ENCODE measurements at regions not wholly inside any gene's neighbourhood (a gene's known extent, or its start where the extent isn't known, plus 50 kb on each side); places are given as distances from the start of the nearest gene placed in this dataset.

DNA sequence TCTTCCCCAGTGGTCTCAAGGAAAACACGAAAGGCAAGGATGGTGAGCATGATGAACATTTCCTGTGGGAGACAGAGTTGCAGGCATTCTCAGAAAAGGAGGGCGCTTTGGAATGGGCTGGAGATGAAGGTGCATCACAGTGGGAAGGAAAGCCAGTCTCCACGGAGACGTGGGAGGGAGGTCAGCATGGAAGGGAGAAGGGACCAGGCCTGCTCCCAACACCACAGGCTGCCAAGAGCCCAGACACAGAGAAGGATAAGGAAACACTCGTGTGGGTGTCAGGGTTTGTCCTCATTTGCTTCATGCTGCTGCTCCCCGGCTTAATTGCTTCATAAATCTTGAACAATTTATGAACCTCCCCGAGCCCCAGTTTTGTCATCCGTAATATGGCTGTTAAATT, 231.5 kb upstream of the ZNF32 start:
- peaks cover 0 to 30% of the 10 kb centered on the region in 2 experiments; a peak in 1 of 4 replicates for H3K4me1 ChIP-seq (ENCODE audit: control insufficient read depth in 1 of 2, insufficient read depth in 2 of 2, low read depth in 1 of 2, low read length in 1 of 2)
- TF ChIP-seq TEAD4 (IDR thresholded peaks at IDR 0.05; ENCODE audit: borderline replicate concordance, insufficient read depth), result no peak
- TF ChIP-seq, protein P1, sequence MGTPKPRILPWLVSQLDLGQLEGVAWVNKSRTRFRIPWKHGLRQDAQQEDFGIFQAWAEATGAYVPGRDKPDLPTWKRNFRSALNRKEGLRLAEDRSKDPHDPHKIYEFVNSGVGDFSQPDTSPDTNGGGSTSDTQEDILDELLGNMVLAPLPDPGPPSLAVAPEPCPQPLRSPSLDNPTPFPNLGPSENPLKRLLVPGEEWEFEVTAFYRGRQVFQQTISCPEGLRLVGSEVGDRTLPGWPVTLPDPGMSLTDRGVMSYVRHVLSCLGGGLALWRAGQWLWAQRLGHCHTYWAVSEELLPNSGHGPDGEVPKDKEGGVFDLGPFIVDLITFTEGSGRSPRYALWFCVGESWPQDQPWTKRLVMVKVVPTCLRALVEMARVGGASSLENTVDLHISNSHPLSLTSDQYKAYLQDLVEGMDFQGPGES (IDR thresholded peaks at IDR 0.05; ENCODE audit: low read depth, low read length), result no peak
- no peak for TF ChIP-seq FOXJ3 (CRISPR knock-in tag; IDR thresholded peaks at IDR 0.05)
- no peak for TF ChIP-seq MXI1 (IDR thresholded peaks at IDR 0.05; ENCODE audit: low read depth, low read length)
- TF ChIP-seq, protein P2, sequence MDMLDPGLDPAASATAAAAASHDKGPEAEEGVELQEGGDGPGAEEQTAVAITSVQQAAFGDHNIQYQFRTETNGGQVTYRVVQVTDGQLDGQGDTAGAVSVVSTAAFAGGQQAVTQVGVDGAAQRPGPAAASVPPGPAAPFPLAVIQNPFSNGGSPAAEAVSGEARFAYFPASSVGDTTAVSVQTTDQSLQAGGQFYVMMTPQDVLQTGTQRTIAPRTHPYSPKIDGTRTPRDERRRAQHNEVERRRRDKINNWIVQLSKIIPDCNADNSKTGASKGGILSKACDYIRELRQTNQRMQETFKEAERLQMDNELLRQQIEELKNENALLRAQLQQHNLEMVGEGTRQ (IDR thresholded peaks at IDR 0.05; ENCODE audit: borderline replicate concordance, low read depth, low read length), result no peak
- no peak for TF ChIP-seq NFIC (IDR thresholded peaks at IDR 0.05; ENCODE audit: borderline replicate concordance)
- TF ChIP-seq, protein P3, sequence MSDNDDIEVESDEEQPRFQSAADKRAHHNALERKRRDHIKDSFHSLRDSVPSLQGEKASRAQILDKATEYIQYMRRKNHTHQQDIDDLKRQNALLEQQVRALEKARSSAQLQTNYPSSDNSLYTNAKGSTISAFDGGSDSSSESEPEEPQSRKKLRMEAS (IDR thresholded peaks at IDR 0.05; ENCODE audit: low read depth), result no peak
- TF ChIP-seq EP300 (IDR thresholded peaks at IDR 0.05; ENCODE audit: borderline replicate concordance in 1 of 2, low read depth in 1 of 2, low read length in 1 of 2), result no peak
- TF ChIP-seq ELF1 (IDR thresholded peaks at IDR 0.05), result no peak
- TF ChIP-seq YY1 (IDR thresholded peaks at IDR 0.05; ENCODE audit: low read depth), result no peak
- no peak for TF ChIP-seq RXRA (IDR thresholded peaks at IDR 0.05; ENCODE audit: borderline replicate concordance, low read depth)
- no peak for TF ChIP-seq MEF2A (IDR thresholded peaks at IDR 0.05; ENCODE audit: borderline replicate concordance, low read depth)
- TF ChIP-seq, protein P4, sequence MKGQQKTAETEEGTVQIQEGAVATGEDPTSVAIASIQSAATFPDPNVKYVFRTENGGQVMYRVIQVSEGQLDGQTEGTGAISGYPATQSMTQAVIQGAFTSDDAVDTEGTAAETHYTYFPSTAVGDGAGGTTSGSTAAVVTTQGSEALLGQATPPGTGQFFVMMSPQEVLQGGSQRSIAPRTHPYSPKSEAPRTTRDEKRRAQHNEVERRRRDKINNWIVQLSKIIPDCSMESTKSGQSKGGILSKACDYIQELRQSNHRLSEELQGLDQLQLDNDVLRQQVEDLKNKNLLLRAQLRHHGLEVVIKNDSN (IDR thresholded peaks at IDR 0.05; ENCODE audit: borderline replicate concordance, low read depth), result no peak
- TF ChIP-seq SMC3 (IDR thresholded peaks at IDR 0.05; ENCODE audit: low read depth, low read length), result no peak
- H3K27me3 ChIP-seq (ENCODE audit: insufficient read depth), result no peaks in the 10 kb centered on the region
- H3K79me2 ChIP-seq (ENCODE audit: insufficient read depth), result no peaks in the 10 kb centered on the region
- no peaks in the 10 kb centered on the region for H3K9me2 ChIP-seq
- no peak overlapping the region for H2AFZ ChIP-seq (ENCODE audit: low read depth)
- H3K27ac ChIP-seq (ENCODE audit: low read depth in 2 of 2, low read length in 1 of 2), result no peak overlapping the region
- no peaks in the 10 kb centered on the region for H3K36me3 ChIP-seq (replicated peaks in 1 of 2; ENCODE audit: control insufficient read depth in 1 of 2, insufficient read depth in 2 of 2, low read length in 1 of 2)
- WGBS (ENCODE audit: low lambda C conversion rate), result 38% methylated on average over 8 of the region's 8 CpGs
- DNase-seq, result no peak
- peaks cover 3% of the 10 kb centered on the region for H3F3A ChIP-seq (replicated peaks; ENCODE audit: insufficient read depth)
- no peaks in the 10 kb centered on the region for H3K9me3 ChIP-seq
- no peak overlapping the region; a peak in 1 of 4 replicates for H3K4me3 ChIP-seq (ENCODE audit: low read depth in 2 of 2, low read length in 1 of 2)
- no peak overlapping the region for H3K4me2 ChIP-seq
- no peak overlapping the region for H3K9ac ChIP-seq
- ChIA-PET CTCF (interaction anchor here (2.1 to 2.3 kb wide), 2 partner anchors 30 to 190 kb away, joined by 6 to 8 read pairs; no protein-coding TSS in a partner anchor), POLR2A (no interaction called here)
- H4K20me1 ChIP-seq (ENCODE audit: insufficient read depth), result no peaks in the 10 kb centered on the region

DNA sequence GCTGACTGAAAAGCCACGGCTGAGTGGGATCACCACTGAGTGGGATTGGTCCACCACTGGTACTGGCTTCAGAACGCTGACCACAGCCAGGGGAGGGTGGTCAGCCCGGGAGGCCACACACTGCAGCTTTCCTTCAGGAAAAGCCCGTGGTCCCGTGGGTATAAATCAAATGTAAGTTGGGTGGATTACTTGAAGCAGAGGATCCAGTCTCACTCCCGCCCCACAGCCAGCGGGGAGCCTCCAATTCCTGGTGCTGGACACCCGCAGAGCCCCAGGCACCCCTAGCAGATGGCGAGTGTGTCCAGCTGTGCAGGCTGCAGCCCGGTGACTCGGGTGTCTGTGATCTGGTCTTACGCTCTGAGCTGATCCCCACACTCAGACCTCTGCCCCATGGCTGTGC, 231.1 kb upstream of the ZNF32 start:
- DNase-seq, result no peak
- H3K4me2 ChIP-seq, result no peak overlapping the region
- H3K27me3 ChIP-seq (ENCODE audit: insufficient read depth), result no peaks in the 10 kb centered on the region
- POLR2A ChIA-PET, result no interaction called here
- H3K27ac ChIP-seq (ENCODE audit: low read depth in 2 of 2, low read length in 1 of 2), result no peak overlapping the region; a peak in 1 of 4 replicates
- no peaks in the 10 kb centered on the region for H3K9me3 ChIP-seq
- H3K9ac ChIP-seq, result no peak overlapping the region
- H2AFZ ChIP-seq (ENCODE audit: low read depth), result no peak overlapping the region
- 61% methylated on average over 7 of the region's 12 CpGs for WGBS (ENCODE audit: low lambda C conversion rate)
- CTCF ChIA-PET, result interaction anchor here (1.2 to 2.3 kb wide), 3 partner anchors 13 to 190 kb away, joined by 3 to 8 read pairs (median 6); no protein-coding TSS in a partner anchor
- H3K4me3 ChIP-seq (ENCODE audit: low read depth in 2 of 2, low read length in 1 of 2), result no peak overlapping the region
- TF ChIP-seq JUND (IDR thresholded peaks at IDR 0.05) (no peak), FOXJ3 (CRISPR knock-in tag; IDR thresholded peaks at IDR 0.05) (no peak), MEF2A (IDR thresholded peaks at IDR 0.05; ENCODE audit: borderline replicate concordance, low read depth) (no peak), RFX5 (IDR thresholded peaks at IDR 0.05; ENCODE audit: low read length) (no peak), CHD2 (IDR thresholded peaks at IDR 0.05; ENCODE audit: low read length, partially characterized antibody) (no peak), SMC3 (IDR thresholded peaks at IDR 0.05; ENCODE audit: low read depth, low read length) (no peak), EZH2phosphoT487 (IDR thresholded peaks at IDR 0.05; ENCODE audit: borderline replicate concordance, low read depth) (no peak), MXI1 (IDR thresholded peaks at IDR 0.05; ENCODE audit: low read depth, low read length) (no peak), NRF1 (IDR thresholded peaks at IDR 0.05; ENCODE audit: low read depth, low read length) (no peak), EP300 (IDR thresholded peaks at IDR 0.05; ENCODE audit: borderline replicate concordance in 1 of 2, low read depth in 1 of 2, low read length in 1 of 2) (no peak), TEAD4 (IDR thresholded peaks at IDR 0.05; ENCODE audit: borderline replicate concordance, insufficient read depth) (no peak), ELF1 (IDR thresholded peaks at IDR 0.05) (no peak), FOSL2 (IDR thresholded peaks at IDR 0.05; ENCODE audit: borderline replicate concordance, low read depth) (no peak), YY1 (IDR thresholded peaks at IDR 0.05; ENCODE audit: low read depth) (no peak), RCOR1 (IDR thresholded peaks at IDR 0.05; ENCODE audit: low read length) (no peak), FOXM1 (IDR thresholded peaks at IDR 0.05; ENCODE audit: low read depth) (no peak)
- TF ChIP-seq, protein P2 (IDR thresholded peaks at IDR 0.05; ENCODE audit: borderline replicate concordance, low read depth, low read length), result no peak
- TF ChIP-seq, protein P3 (IDR thresholded peaks at IDR 0.05; ENCODE audit: low read depth), result no peak
- no peaks in the 10 kb centered on the region for H4K20me1 ChIP-seq (ENCODE audit: insufficient read depth)
- H3K4me1 ChIP-seq (ENCODE audit: control insufficient read depth in 1 of 2, insufficient read depth in 2 of 2, low read depth in 1 of 2, low read length in 1 of 2), result peaks cover 0 to 30% of the 10 kb centered on the region in 2 experiments; a peak in 1 of 4 replicates
- H3F3A ChIP-seq (replicated peaks; ENCODE audit: insufficient read depth), result peaks cover 3% of the 10 kb centered on the region
- no peaks in the 10 kb centered on the region for H3K36me3 ChIP-seq (replicated peaks in 1 of 2; ENCODE audit: control insufficient read depth in 1 of 2, insufficient read depth in 2 of 2, low read length in 1 of 2)
- no peaks in the 10 kb centered on the region for H3K79me2 ChIP-seq (ENCODE audit: insufficient read depth)
- H3K9me2 ChIP-seq, result no peaks in the 10 kb centered on the region
